Stimulated activated CD8-positive, alpha-beta memory T cell treated with anti-CD3 and anti-CD28 coated beads, Interleukin-4, amount 100 ng/mL, for 48 hours (primary cell): ENCODE measurements at regions not wholly inside any gene's neighbourhood (a gene's known extent, or its start where the extent isn't known, plus 50 kb on each side); places are given as distances from the start of the nearest gene placed in this dataset.

ENCODE experiments used
- DNase-seq: peaks from one replicate; pipeline ENCODE4 v3.0.0-alpha.2; 2020

DNA sequence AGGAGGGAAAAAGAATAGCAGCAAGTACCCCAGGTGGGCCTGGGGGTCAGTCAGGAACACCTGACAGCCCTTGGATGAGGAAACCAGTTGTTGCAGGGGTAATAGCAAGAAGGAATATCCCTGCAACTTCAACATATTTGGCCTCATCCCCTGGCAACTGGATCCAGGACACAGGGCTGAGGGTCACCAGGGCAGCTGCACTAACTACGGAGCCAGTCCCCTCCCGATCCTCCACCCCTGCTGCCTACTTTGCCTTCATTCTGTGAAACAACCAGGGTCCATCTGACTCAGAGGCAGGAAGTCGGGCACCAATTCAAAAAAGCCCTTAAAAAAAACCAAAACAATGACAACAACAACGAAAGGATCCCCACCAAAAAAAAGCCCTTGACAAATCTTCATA is 52.9 kb downstream of the FRMPD3 start:
- no peak for DNase-seq

DNA sequence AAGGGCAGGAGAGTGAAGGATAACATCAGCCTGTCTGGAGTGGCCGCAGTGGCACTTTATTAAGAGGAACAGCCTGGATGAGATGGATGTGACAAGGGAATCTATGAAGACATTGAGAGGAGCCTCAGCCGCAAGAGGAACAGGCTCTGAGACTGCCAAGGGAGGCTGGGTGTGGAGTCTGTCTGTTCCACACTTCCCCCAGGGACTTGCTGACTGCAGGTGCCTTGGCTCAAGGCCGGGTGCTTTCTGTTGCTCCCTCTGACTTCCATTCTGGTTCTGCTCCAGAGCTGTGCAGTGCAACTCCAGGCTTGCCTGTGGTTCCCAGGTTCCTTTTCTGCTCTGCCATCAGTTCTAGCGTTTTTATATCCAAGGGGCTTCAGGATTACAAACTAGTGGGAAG is 54.6 kb downstream of the FRMPD3 start:
- no peak for DNase-seq

DNA sequence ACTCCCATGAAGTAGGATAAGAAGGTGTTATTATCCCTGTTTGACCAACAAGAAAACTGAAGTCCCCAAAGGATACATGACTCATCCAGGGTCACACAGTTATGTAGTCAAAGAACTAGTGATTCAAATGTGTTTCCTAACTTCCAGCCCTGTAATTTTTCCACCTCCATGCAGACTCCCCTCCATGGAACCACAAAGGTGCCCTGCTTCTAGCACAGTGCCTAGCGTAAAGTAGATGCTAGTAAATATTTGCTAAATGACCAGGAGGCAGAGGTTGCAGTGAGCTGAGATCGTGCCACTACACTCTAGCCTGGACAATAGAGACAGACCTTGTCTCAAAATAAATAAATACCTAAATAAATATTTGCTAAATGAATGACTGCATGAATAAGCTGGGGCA is 55.8 kb downstream of the FRMPD3 start:
- no peak for DNase-seq

DNA sequence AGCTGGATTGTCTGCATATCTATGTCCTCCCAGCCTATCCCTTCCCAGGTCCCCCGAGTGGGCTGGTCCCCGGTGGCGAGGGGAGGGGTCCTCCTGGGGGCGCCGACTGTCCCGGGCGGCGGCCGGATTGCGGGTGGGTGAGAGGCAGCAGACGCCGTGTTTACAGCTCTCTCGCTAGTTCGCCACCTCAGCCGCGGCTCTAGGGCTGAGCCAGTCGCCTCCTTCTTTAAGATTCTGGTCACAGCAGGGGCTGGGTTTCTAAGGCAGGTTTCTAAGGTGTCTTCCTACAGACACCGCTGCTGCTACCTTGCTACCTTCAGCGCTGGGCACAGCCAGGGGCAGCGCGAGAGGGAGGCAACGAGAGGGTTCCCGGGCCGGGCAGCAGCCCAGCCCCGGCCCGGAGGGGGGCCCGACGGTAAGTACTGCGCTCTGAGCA is 57.2 kb downstream of the FRMPD3 start:
- DNase-seq: no peak

DNA sequence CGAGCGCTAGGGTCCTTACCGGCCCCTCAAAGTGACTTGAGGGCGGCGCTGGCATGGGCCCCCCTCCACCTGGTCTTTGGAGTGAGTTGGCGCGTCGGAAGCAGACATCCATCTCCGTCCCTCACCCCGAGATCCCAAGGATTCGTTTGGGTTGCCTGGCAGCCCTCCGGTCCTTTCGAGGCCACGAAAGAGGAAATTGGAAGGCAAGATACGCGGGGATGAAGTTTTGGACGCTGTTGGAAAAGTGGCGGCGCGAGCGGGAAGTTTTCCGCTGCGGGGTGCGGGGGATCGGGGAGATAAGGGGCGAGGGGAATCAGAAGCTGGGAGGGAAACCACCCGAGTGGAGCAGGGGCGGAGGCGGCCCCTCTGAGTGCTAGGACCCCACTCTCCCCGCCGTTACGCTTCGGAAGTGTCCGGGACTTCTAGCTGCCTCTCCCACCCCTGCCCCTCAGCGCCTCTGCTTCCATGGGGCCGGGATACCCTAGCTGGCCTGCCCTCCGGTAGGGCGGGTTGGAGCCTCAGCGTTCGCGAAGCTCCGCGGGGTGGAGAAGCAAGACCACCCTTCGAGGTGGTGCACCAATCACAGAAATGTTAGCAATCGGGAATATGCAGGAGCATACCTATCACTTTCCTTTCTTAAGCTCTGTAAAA is 57.8 kb downstream of the FRMPD3 start:
- no peak for DNase-seq

DNA sequence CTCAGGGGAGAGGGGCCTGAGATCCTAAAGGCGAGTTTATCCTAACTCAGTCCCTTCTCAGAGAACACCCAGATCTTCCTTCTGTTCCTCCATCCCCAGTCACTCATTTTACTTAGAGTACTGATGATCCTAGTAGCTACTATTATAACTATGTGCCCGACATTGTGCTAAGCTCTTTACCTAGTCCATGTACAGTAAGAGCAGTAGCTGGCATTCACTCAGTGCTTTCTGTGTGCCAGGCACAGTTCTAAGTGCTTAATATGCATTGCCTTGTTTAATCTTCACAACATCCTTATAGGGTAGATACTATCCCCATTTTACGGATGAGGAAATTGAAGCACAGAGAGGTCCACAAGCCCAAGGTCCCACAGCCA is 58.3 kb downstream of the FRMPD3 start:
- no peak for DNase-seq

DNA sequence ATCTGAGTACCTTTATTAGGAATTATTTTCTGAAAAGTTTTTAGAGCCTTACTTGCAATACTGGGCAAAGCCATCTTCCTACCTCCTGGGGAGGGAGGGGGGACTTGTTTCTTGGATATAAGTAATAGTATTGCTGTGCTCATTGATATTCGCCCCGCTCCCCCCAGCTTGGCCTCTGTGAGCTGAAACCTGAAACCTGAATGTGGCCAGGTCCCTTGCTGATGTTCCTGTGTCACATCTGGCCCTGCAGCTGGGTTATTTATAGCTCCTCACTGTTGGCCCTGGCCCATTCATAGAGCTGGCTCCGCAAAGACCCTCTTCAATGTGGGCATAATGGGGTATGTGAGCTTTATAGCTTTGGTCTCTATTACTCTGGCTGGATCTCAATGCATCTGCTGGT is 59.5 kb downstream of the FRMPD3 start:
- no peak for DNase-seq

DNA sequence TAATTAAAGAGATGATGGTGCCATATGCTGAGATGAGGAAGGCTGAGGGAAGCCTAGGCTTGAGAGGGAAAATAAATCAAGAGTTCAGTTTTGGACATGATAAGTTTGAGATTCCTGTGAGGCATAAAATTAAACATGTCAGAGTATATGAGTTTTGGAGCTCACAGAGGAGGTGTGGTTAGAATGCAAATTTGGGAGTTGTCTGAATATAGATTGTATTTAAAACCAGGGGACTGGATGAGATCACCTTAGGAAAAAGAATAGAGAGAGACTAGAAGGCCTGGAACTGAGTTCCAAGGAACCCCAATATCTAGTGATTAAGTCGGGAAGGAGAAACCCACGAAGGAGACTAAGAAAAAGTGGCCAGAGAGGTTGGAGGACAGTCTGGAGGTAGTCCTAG is 65.5 kb downstream of the FRMPD3 start:
- no peak for DNase-seq

DNA sequence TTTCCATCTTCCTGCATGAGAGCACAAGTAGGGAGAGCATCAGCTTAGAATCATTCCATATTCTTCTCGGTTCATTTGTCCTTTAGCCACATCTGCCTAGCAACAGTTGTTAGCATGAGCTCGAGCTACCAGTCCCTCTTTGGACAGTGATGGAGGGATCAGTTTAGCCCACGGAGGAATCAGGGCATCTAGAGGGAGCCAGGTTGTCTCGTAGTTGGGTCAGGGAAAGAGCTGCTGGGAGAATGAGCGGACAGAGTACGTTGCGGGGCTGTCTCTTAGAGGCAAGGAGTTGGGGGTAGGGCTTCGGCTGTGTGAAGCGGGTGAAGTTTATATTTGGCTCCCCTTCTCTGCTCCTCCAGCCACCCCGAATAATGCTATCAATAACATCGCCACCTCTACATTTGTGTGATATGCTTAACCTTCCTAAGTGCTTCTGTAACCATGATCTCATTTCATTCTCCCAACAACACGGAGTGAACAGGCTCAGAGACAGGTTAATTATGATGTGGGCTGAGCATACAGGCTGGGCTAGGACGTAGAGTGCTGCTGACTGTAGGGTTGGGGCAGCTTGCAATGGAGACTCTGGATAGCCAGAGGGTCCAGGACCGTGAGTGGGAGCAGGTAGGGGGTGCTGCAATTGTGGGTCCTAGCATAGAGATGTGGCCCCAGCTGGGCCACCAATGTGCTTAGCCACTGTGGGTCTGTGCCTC is 72.6 kb downstream of the FRMPD3 start:
- no peak for DNase-seq

DNA sequence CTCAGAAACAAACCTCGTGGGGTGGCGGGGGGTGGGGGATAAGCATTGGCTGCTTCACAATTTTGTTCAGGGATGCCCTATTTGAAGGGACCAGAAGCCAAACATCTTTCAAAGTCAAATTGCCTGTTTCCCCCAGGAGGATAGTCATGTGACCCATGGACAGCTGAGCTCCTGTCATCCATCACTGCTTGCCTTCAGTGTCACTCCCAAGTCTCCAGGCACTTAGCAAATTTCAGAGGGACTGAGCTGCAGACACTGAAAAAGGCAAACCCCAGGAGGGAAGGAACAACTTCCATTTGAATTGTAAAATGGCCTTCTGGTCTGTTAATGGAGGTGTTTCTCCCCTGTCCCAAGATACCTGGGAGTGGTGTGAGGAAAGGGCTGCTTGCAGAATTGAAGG is 73.4 kb downstream of the FRMPD3 start:
- DNase-seq: no peak

DNA sequence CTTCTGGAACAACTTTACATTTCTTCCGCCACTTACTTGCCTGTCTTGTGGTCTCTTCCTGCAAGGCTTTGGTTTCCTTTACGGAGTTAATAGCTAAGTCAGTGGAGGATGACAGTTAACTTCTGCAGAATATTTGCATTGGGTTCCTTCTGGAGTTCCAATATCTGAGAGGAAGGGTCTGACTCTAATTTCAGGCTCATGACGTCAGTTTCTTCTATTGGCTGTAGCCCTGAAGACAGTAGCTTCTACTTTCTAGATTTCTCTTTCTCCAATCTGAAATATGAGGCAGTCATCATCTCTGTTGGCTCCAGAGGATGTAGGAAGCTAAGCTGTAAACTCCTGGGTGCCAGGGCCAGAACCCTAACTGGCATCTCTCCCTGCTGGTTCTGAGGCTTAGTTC is 76.7 kb downstream of the FRMPD3 start:
- no peak for DNase-seq

DNA sequence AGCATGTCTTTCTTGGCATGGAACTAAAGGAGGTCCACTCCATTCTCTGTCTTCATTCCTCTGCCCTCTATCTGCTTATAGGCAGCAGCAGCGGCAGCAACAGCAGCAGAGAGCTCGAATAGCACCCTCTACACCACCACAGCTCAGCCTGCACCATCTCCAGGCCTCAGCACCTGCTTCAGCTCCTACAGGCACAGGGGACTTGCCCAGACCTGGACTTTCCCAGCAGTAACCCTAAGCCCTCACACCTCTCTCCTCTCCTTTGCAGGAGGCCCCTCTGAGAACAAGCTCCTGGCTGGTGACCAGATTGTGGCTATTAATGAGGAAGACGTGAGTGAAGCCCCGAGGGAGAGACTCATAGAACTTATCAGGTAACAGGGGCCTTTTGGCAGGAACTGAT is 80.7 kb downstream of the FRMPD3 start:
- no peak for DNase-seq

DNA sequence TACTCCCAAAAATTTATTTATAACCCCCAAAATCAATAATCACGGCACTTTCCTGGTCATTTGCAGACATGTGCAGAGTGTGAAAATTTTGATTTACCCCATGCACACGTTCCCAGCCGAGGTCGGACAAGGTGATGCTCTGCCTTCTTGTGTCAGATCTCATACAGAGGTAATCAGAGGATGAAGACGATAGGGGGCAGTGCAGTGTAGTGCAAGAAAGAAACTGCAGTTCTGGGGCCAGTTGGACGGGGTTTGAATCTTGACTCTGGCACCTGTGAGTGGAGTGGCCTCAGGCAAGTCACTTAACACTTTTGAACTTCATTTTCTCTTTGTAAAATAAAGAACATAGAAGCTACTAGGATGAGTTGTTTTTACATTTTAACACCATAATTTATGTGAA is 88.4 kb downstream of the FRMPD3 start:
- DNase-seq: peak; percentile 50

DNA sequence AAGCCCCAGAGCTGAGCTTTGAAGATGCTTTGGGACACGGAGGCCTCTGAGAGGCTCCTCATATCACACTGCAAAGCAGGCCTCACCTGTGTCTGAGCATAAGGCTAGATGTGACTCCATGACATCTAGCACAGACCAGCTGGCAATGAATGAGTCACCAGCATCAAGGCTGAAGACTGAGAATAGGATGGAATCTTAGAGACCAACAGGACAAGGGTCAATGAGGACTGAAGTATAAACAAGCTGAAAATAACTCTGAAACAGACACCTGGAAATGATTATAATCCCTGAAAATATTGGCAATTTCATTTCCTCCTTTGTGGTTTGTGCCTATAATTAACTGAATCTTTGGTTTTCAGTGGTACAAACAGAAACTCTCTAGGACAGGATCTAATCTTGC is 87.1 kb upstream of the PRPS1 start:
- DNase-seq: no peak

DNA sequence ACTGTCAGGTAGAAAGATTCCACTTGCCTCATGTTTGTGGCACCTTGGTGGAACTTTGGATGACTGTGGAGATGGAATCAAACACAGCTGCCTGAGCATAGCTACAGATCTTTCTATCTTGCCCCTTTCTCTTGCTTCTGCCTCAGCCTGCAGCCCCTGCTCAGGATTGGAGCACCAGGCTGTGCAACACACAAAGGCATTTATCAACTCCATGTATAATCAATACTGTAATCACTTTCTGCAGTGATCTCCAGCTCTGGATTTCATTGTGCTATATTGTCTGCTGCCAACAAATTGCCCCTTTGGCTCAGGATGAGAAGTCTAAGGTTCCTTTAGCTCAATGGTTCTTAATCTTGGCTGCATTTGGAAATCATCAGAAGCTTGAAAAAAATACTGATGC is 86.3 kb upstream of the PRPS1 start:
- no peak for DNase-seq

DNA sequence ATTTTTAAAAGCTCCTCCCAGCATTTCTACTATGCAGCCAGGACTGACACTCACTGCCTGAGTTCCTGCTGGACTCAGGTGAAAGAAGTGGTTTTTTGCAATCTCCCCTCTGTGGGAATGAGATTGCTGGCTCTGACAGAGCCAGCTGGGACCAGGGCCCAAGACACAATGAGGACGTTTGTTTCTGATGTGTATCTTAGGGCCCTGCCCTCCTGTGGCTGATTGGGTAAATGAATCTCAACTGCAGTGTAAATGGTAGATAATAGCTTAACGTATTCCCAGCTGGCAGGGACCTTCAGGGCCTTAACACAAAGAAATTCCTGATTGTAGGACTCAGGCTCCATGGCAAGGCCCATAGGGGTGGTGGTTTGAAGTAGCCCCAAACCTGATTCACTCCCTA is 85.8 kb upstream of the PRPS1 start:
- no peak for DNase-seq

DNA sequence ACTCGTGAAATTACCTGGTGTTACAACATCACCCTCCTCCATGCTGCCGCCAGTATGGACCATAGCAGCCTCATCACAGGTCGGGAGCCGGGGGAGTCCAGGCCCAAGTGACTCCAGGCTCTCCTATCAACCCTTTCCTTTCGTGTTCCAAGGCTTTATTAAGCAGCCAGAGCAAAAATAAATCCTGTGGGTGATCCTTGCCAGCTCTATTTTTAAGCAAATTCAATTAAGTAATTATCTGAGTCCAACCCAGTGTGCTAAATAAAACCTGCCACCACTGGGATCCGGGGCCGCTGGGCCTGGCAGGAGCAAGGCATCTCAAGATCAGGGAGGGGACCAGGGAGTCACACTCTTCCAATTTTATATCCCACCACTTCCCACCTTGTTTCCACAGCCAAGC is 80.7 kb upstream of the PRPS1 start:
- DNase-seq: no peak

DNA sequence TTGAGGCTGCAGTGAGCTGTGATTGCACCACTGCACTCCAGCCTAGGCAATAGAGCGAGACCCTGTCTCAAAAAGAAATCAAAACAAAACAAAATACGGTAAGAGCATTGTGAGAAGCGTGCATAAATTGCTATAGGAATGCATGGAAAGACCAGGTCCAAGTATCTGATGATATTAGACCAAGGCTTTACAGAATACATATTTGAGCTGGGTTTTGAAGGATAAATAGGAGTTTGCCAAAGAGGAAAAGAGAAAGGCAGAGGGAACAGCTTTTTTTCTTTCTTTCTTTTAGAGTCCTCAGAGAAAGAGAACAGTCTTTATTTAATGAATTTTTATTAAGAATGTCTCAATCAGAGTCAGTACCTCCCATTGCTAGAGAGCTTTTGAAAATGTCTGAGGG is 79.5 kb upstream of the PRPS1 start:
- no peak for DNase-seq

DNA sequence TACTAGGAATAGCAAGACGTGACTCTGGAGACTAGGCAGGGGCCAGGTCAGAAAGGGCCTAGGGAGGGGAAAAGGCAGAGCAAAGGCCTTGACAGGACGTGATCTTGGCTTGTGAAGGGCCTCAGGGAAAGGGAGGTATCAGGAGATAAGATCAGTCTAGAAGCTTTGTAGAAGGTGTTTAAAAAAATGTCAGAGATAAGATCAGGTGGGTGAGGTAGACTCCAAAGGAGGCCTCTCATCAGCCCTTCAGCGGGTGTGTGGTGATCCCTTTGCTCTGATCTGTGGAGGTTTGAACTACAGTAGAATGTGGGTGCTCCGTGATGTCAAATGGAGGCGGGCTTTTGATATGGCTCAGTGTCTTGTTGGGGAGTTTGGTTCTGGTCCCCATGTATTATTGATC is 78.8 kb upstream of the PRPS1 start:
- DNase-seq: peak; percentile 27

DNA sequence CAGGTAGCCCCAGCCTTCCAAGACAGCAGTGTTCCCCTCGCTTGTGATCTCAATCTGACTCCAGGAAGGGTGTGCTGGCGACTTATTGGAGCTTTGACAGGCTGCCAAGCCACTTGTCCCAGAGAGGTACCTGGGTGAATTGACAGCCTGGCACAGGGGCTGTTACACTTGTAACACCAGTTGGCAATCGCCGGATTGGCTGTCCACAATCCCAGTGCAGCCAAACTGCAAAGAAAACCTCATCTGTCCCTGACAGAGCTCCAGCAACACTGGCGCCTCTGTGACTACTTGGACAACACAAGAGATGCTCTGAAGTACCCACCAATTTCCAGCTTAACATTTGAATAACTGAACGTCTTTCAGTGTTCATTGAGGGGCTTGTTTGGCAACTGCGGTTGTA is 76.8 kb upstream of the PRPS1 start:
- no peak for DNase-seq

DNA sequence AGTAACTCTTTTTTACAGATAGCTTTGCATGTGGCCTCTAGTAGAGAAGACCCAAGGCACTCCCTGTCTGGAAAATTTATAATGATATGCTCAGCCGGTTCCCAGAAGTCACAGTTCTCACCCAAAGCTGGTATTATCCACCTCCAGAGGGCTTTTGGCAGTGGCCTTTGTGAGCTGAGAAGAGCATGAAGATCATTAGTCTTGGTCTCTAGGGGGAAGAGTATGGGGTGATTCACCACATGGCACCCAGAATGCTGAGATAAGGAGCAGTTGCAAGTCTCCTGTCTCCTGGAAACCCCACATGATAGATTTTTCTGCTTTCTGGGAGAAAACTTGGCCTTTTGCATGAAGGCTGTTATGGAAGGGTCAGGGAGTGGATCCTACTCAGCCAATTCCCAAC is 75.4 kb upstream of the PRPS1 start:
- no peak for DNase-seq

DNA sequence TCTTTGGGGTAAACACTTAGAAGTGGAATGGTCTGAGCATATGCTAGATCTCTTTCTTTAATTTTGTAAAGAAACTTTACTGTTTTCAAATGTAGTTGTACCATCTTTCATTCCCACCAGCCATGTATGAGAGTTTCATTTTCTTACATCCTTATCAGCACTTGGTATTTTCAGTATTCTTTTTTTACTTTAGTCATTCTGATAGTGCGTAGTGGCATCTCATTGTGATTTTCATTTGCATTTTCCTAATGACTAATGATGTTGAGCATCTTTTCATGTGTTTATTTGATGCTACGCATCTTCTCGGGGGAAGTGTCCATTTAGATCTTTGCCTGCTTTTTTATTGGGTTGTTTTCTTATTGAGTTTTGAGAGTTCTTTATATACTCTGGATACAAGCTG is 71.3 kb upstream of the PRPS1 start:
- DNase-seq: no peak

DNA sequence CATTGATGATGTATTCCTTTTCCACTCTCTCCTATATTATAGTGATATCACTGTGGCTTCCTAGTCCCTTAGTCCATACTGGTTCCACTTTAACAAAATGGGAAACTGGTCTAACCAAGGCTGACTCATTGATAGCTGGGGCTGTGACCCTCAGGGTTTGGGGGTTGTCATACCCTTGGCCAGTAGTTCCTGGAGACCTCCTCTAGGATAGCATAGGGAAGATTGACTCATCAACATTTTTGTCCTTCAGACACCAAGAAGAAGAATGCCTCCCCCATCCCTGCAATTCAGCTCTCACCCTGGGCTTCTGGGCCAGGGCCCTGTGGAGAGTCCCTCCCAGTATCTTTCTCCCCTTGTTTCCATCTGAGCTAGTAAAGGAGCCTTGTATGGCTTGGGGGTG is 68.8 kb upstream of the PRPS1 start:
- DNase-seq: no peak

DNA sequence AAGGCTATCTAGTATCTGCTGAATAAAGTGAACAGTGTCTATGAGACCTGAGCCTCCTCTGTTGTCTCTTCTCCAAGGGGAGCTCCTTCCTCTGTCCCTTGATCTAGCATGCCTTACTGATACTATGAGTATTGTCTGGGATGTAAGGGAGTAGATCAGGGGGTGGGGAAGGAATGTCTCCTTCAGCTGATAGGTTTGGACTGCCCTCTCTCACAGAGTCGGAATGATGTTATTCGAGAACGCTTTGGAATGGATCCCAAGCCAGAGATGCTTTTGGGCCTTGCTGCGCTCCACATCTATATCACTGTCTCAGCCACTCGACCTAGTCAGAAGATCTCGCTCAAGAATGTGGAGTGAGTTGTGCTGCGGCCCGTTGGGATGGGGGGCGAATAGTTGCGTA is 68.3 kb upstream of the PRPS1 start:
- no peak for DNase-seq

DNA sequence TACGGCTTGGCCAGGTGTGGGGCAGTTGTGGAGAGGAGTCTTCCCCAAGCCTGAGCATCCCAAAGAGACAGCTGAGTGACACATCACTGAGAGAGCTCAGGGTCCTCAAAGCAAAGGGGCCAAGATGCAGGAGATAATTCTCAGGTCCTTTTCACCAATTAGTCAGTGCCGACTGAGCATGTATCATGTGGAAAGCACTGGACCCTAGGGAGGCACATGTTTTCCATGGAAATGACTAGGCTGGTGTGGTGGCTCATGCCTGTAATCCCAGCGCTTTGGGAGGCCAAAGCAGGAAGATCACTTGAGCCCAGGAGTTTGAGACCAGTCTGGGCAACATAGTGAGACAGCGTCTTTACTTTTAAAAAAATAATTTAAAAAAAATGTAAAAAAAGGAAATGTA is 67.3 kb upstream of the PRPS1 start:
- DNase-seq: no peak
